ENCODE measurements at regions not wholly inside any gene's neighbourhood (a gene's known extent, or its start where the extent isn't known, plus 50 kb on each side); places are given as distances from the start of the nearest gene placed in this dataset.

DNA sequence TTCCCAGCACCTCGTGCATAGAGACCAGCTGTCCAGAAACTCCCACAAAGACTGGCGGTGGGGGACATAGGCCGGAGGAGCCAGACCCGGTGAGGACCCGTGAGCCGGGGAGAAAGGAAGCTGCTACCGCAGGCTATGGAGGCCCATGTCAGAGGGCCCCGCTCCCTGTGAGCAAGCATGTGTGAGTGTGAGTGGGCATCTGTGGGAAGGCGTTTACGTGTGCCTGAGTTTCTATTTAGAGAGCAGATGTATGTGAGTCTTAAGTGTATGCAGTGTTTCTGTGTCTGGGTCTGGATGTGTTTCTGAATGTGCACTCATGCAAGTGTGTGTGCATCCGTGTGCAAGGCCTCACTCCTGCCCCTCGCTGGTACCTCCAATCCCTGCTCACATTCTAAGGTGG is 187.8 kb upstream of the RAB6C start:
- Histone ChIP-seq H3K27me3 (replicated peaks; ENCODE audit: insufficient read depth, low read depth, low read length, poor library complexity) (no peaks in the 10 kb centered on the region), H3K4me3 (ENCODE audit: low read depth, low read length, poor library complexity, severe bottlenecking) (no peak overlapping the region), H3K36me3 (ENCODE audit: insufficient read depth, low read length, poor library complexity, severe bottlenecking) (no peaks in the 10 kb centered on the region), H3K9me3 (ENCODE audit: low read depth, low read length, poor library complexity, severe bottlenecking) (no peaks in the 10 kb centered on the region), H3K27ac (ENCODE audit: low read depth, low read length, poor library complexity, severe bottlenecking) (no peak overlapping the region), H3K4me1 (ENCODE audit: insufficient read depth, low read length, poor library complexity, severe bottlenecking) (no peaks in the 10 kb centered on the region)
- POLR2A ChIA-PET (ENCODE audit: low non-redundant PET): no interaction called here
- no TSS peak for BruUV-seq (replicated peaks)
- no peak for DNase-seq (ENCODE audit: low spot score)
- TF ChIP-seq, protein P1, sequence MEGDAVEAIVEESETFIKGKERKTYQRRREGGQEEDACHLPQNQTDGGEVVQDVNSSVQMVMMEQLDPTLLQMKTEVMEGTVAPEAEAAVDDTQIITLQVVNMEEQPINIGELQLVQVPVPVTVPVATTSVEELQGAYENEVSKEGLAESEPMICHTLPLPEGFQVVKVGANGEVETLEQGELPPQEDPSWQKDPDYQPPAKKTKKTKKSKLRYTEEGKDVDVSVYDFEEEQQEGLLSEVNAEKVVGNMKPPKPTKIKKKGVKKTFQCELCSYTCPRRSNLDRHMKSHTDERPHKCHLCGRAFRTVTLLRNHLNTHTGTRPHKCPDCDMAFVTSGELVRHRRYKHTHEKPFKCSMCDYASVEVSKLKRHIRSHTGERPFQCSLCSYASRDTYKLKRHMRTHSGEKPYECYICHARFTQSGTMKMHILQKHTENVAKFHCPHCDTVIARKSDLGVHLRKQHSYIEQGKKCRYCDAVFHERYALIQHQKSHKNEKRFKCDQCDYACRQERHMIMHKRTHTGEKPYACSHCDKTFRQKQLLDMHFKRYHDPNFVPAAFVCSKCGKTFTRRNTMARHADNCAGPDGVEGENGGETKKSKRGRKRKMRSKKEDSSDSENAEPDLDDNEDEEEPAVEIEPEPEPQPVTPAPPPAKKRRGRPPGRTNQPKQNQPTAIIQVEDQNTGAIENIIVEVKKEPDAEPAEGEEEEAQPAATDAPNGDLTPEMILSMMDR (conservative IDR thresholded peaks at IDR 0.05; ENCODE audit: low read depth, low read length): no peak
- TF ChIP-seq EZH2 (IDR thresholded peaks at IDR 0.05; ENCODE audit: borderline replicate concordance, low read depth, low read length, poor library complexity, severe bottlenecking): no peak
- intact Hi-C loops (cut with micrococcal nuclease; ENCODE audit: unreplicated experiment): no loop called here
- CTCF ChIA-PET: no interaction called here

DNA sequence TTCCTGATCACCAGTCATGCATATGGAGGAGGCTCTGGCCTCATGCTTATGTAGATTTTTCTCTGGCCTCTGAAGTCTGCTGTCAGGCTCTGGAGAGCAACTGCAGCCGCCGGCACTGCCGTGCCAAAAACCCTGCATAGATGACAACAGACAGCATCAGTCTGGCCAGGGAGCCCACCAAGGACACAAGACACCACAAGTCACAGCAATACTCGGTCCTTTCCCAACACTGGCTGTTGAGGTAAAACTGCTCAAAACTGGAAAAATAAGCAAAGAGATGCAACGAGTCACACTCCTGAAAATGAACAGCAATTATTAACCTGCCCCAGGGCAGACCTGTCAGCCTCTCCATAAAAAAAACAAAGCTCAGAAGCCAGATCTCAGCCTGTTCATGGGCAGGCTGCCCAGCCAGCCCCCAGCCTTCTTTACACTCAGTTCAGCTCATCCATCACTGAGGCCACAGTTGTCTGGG is 186.0 kb upstream of the RAB6C start:
- no peaks in the 10 kb centered on the region for H3K27me3 ChIP-seq (replicated peaks; ENCODE audit: insufficient read depth, low read depth, low read length, poor library complexity)
- ChIA-PET CTCF (no interaction called here), POLR2A (ENCODE audit: low non-redundant PET) (no interaction called here)
- no peak overlapping the region for H3K4me3 ChIP-seq (ENCODE audit: low read depth, low read length, poor library complexity, severe bottlenecking)
- H3K9me3 ChIP-seq (ENCODE audit: low read depth, low read length, poor library complexity, severe bottlenecking): no peaks in the 10 kb centered on the region
- no peak for TF ChIP-seq EZH2 (IDR thresholded peaks at IDR 0.05; ENCODE audit: borderline replicate concordance, low read depth, low read length, poor library complexity, severe bottlenecking)
- DNase-seq (ENCODE audit: low spot score): no peak
- no peaks in the 10 kb centered on the region for H3K36me3 ChIP-seq (ENCODE audit: insufficient read depth, low read length, poor library complexity, severe bottlenecking)
- BruUV-seq (replicated peaks): no TSS peak
- intact Hi-C loops (cut with micrococcal nuclease; ENCODE audit: unreplicated experiment): no loop called here
- no peaks in the 10 kb centered on the region for H3K4me1 ChIP-seq (ENCODE audit: insufficient read depth, low read length, poor library complexity, severe bottlenecking)
- no peak overlapping the region for H3K27ac ChIP-seq (ENCODE audit: low read depth, low read length, poor library complexity, severe bottlenecking)

DNA sequence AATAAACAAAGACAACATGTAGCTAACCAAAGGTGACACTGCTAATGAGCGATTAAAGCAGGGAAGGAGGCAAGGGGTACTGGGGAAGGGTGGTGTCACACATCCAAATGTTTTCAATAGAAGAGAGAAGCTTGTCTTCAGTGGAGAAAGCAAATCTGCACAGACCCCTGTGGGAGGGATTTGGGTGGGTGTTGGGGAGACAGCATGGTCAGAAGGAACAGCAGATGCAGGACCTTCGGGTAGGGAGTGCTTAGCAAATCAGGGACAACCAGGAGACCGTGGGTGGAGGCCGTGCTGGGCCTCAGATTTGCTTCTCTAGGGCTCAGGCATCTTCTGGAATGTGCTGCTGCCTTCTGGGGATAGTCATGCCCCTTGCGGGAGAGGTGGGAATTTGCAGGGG is 185.3 kb upstream of the RAB6C start:
- Histone ChIP-seq H3K36me3 (ENCODE audit: insufficient read depth, low read length, poor library complexity, severe bottlenecking) (no peaks in the 10 kb centered on the region), H3K4me3 (ENCODE audit: low read depth, low read length, poor library complexity, severe bottlenecking) (no peak overlapping the region), H3K9me3 (ENCODE audit: low read depth, low read length, poor library complexity, severe bottlenecking) (no peaks in the 10 kb centered on the region), H3K27me3 (replicated peaks; ENCODE audit: insufficient read depth, low read depth, low read length, poor library complexity) (no peaks in the 10 kb centered on the region), H3K27ac (ENCODE audit: low read depth, low read length, poor library complexity, severe bottlenecking) (no peak overlapping the region), H3K4me1 (ENCODE audit: insufficient read depth, low read length, poor library complexity, severe bottlenecking) (no peaks in the 10 kb centered on the region)
- BruUV-seq (replicated peaks): no TSS peak
- ChIA-PET CTCF (no interaction called here), POLR2A (ENCODE audit: low non-redundant PET) (no interaction called here)
- no peak for TF ChIP-seq EZH2 (IDR thresholded peaks at IDR 0.05; ENCODE audit: borderline replicate concordance, low read depth, low read length, poor library complexity, severe bottlenecking)
- TF ChIP-seq, protein P1 (conservative IDR thresholded peaks at IDR 0.05; ENCODE audit: low read depth, low read length): no peak
- intact Hi-C loops (cut with micrococcal nuclease; ENCODE audit: unreplicated experiment): no loop called here
- no peak for DNase-seq (ENCODE audit: low spot score)

DNA sequence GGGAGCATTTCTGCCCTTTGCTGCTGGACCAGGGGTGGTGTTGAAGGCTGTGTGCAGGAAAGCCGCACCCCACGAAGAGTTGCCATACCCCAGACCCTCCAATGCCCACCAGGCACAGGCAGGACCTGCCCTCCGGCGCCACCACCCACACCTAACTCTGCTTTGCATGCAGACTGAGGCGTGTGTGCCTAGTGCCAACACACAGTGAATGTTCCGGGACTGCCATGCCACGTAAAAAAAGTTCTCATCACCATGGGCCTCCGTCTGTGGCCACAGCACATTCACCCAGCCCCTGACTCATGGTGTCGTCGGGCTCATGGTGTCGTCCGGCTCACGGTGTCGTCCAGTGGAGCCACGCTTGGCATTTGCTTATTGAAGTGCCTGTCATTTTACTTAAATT is 184.9 kb upstream of the RAB6C start:
- Histone ChIP-seq H3K27ac (ENCODE audit: low read depth, low read length, poor library complexity, severe bottlenecking) (no peak overlapping the region), H3K36me3 (ENCODE audit: insufficient read depth, low read length, poor library complexity, severe bottlenecking) (no peaks in the 10 kb centered on the region), H3K4me3 (ENCODE audit: low read depth, low read length, poor library complexity, severe bottlenecking) (no peak overlapping the region), H3K27me3 (replicated peaks; ENCODE audit: insufficient read depth, low read depth, low read length, poor library complexity) (peaks cover under 1% of the 10 kb centered on the region), H3K4me1 (ENCODE audit: insufficient read depth, low read length, poor library complexity, severe bottlenecking) (no peaks in the 10 kb centered on the region), H3K9me3 (ENCODE audit: low read depth, low read length, poor library complexity, severe bottlenecking) (no peaks in the 10 kb centered on the region)
- no TSS peak for BruUV-seq (replicated peaks)
- POLR2A ChIA-PET (ENCODE audit: low non-redundant PET): no interaction called here
- DNase-seq (ENCODE audit: low spot score): no peak
- TF ChIP-seq, protein P1 (conservative IDR thresholded peaks at IDR 0.05; ENCODE audit: low read depth, low read length): no peak
- TF ChIP-seq EZH2 (IDR thresholded peaks at IDR 0.05; ENCODE audit: borderline replicate concordance, low read depth, low read length, poor library complexity, severe bottlenecking): no peak
- intact Hi-C loops (cut with micrococcal nuclease; ENCODE audit: unreplicated experiment): no loop called here
- CTCF ChIA-PET: no interaction called here

Measured in A673 (cell line).